Stimulated activated CD4-positive, alpha-beta T cell treated with anti-CD3 and anti-CD28 coated beads, Interleukin-1b, Interleukin-23, amount 100 ng/mL, for 4 hours (primary cell): ENCODE measurements at regions not wholly inside any gene's neighbourhood (a gene's known extent, or its start where the extent isn't known, plus 50 kb on each side); places are given as distances from the start of the nearest gene placed in this dataset.
"Not testable (repeated sequence)": the region's sequence is repeated elsewhere in the genome, so short reads cannot be mapped to it uniquely, and the experiment has no call there.

Experiments used
- DNase-seq, 2 donors: peaks; one replicate each; pipeline ENCODE4 v3.0.0-alpha.2; 2020; ENCODE audit warnings: low read depth in 2 of 2

DNA sequence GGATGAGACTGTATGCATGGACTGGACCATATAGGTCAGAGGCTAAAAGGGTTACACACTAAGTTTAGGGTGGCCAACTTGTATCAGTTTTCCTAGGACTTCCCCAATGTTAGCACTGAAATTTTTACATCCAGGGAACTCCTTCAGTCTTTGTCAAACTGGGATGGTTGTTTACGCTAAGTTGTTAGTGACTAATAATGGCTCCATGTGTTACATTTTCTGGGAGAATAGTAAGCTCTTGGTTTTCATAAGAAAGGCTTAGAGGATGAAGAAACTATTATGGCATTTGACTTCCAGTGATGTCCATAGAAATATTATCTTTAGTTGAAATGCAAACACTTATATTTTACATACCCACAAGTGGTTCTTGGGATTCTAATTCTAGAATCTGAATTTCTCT, 57.9 kb upstream of the ST3GAL6 start:
- no peak for DNase-seq

DNA sequence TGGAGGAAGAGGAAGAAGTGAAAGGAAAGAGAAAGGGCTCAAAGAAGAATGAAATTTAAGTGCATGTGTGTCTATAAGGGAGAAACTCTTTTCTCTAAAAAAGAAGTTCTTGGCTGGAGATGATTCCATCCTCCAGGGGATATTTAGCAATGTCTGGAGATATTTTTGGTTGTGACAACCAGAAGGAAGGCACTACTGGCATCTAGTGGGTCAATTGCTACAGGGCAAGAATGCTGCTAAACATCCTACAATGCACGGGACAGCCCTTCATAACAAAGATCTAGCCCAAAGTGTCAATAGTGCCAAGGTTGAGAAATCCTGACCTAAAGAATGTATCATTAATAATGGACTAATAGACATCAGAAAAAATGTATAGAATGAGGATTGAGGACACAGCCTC, 57.4 kb upstream of the ST3GAL6 start:
- DNase-seq, result no peak

DNA sequence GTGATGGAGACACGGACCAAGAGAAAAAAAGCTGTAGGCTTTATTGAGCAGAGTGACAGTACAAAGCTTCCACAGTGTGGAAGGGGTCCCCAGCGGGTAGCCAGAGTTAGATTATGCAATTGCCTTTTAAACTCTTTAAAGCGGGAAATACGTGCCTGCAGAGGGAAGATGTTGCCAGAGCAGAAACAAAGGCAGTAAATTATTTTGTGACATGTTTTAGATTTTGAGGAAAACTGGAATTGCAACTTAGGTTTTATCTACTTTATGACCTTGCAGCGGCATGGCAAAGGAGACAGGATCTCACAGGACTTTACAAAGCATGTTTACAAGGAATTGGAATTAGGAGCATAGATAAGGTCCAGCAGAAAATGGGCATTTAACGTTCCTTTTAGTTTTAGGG, 54.5 kb upstream of the ST3GAL6 start:
- not testable (repeated sequence) for DNase-seq

DNA sequence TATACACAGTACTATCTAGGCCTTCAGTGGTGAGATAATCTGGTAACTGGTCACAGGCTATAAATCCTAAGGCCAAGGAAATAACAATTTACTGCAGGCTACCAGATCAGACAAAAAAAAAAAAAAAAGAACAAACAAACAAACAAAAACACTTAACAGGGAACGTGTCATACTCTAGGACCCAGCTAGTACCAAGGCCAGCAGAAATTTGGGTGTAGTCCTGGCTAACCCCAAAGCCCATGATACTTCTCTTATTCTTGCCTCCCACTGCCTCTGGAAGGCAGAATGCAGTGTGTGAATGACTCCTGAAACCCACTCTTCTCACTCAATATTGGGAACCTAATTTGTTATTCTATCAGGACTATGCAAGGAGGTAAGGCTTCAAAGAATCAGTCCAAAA, 53.7 kb upstream of the ST3GAL6 start:
- DNase-seq, result no peak

DNA sequence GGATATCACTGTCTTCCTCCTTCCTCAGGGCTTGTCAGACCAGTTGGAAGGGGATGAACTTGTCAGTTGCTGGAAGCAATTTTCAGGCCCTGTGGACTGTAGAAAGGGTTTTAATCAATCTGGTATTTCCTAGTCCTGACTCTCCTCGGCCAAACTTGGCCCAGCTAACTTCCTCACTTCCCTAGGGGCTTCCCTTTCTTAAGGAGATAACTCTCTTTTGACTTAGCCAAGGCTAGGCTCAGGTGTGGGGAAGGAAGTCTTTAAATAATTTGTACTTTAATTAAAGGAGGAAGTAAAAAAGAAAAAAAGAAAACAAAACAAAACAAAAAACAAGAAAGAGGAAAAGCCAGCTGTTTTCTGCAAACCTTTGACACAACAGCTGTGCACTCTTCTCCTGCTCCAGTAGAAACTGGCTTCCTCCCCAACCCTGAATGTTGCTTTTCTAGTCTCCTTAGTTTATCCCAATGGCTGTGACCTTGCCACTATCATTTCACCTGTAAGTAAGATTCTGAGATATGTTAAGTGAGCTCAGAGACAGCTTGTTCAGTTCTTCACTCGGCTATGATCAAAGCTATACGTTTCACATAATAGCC, 53.0 kb upstream of the ST3GAL6 start:
- no peak for DNase-seq

DNA sequence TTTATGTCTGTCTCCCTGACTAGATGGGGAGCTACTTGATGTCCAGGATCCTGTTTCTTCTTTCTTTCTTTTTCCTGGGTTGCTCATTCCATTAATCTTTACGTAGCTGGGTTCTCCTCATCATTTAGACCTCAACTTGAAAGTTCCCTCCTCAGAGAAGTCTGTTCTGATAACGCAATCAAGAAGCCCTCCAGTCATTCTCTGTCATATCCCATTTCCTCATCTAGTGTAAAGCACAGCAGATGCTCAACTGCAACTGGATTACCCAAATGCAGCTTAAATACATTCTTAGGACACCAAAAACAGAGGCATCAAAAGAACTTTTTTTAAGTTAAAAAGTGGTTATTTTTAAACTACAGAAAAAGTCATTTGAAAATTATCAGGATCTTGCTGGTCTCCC, 51.7 kb upstream of the ST3GAL6 start:
- no peak for DNase-seq

DNA sequence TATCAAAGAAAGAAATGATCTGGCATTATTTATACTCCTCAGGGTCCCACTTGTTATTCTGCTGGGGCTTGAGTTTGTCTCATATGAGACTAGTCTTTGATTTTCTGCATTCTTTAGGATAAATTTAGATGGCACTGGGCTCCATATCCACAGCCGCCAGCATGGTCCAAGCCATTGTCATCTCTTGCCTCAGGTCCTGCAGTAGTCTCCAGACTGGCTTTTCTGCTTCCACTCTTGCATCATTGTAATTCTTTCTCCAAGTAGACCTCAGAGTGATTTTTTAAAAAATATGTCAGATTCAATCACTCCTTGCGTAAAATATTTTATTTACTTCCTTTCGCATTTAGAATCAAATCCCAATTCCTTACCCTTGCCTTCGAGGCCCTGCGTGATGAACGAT, 50.4 kb upstream of the ST3GAL6 start:
- no peak for DNase-seq

DNA sequence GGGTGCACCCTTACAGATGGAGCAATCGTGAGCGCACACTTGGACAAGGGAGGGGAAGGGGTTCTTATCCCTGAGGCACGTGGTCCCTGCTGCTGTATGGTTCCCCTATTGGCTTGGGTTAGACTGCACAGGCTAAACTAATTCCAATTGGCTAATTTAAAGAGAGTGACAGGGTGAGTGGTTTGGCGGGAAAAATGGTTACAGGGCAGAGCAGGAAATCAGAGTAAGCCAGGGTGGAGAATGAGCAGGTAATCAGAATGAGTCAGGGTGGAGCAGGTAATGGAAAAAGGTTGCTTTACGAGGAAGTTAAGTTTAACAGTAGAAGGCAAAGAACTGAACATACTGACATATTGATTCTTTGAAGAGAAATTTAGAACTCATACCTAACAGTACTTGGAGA, 49.8 kb upstream of the ST3GAL6 start:
- DNase-seq, result not testable (repeated sequence)
